T-helper 17 cell (primary cell): ENCODE measurements at regions not wholly inside any gene's neighbourhood (a gene's known extent, or its start where the extent isn't known, plus 50 kb on each side); places are given as distances from the start of the nearest gene placed in this dataset.

Experiments
- ATAC-seq: fragments of 150-1000 bp; cut with Tn5 transposase; 2 replicates; pipeline ENCODE4 v1.10.0; 2021; ENCODE audit warnings: mild to moderate bottlenecking, moderate library complexity
- DNase-seq, 3 donors: peaks; one replicate each; pipeline versions ENCODE4 v3.0.0 to v3.0.0-alpha.2; 2020 to 2021
- H3K9me3 ChIP-seq: one replicate; pipeline ENCODE4 v1.7.0; 2013; ENCODE audit warnings: low read length, mild to moderate bottlenecking; ENCODE audit not compliant: control insufficient read depth, poor library complexity, severe bottlenecking
- H3K27ac Mint-ChIP-seq: one replicate; pipeline ENCODE4 v1.8.0; 2022; ENCODE audit warnings: mild to moderate bottlenecking, moderate library complexity, mixed read lengths
- H3K27me3 Mint-ChIP-seq: one replicate; pipeline ENCODE4 v1.8.0; 2022; ENCODE audit warnings: mixed read lengths
- H3K36me3 Mint-ChIP-seq: one replicate; pipeline ENCODE4 v1.8.0; 2022; ENCODE audit warnings: low read depth, mixed read lengths
- H3K4me1 Mint-ChIP-seq: one replicate; pipeline ENCODE4 v1.8.0; 2022; ENCODE audit warnings: mild to moderate bottlenecking, mixed read lengths
- H3K4me3 Mint-ChIP-seq: one replicate; pipeline ENCODE4 v1.8.0; 2022; ENCODE audit warnings: mild to moderate bottlenecking, moderate library complexity, mixed read lengths

- Mint-ChIP-seq H3K27me3 (peaks cover 7% of the 10 kb centered on the region), H3K27ac (no peak overlapping the region), H3K36me3 (no peaks in the 10 kb centered on the region), H3K4me1 (no peaks in the 10 kb centered on the region), H3K4me3 (no peak overlapping the region)
- H3K9me3 ChIP-seq = no peaks in the 10 kb centered on the region
- DNase-seq (no peak), ATAC-seq (no peak)
Measured at GRCh38 chr22:27518531-27519340, 282.8 kb downstream of the MN1 start.

GRCh38 chr22:27523711-27524110 is 277.8 kb downstream of the MN1 start:
- ATAC-seq (no peak), DNase-seq (no peak)
- H3K27ac Mint-ChIP-seq = no peak overlapping the region
- no peaks in the 10 kb centered on the region for H3K36me3 Mint-ChIP-seq
- H3K4me3 Mint-ChIP-seq = no peak overlapping the region
- no peaks in the 10 kb centered on the region for H3K4me1 Mint-ChIP-seq
- H3K27me3 Mint-ChIP-seq = peaks cover 5% of the 10 kb centered on the region
- H3K9me3 ChIP-seq = no peaks in the 10 kb centered on the region

- no peaks in the 10 kb centered on the region for H3K9me3 ChIP-seq
- no peak overlapping the region for H3K27ac Mint-ChIP-seq
- H3K36me3 Mint-ChIP-seq = no peaks in the 10 kb centered on the region
- no peak for ATAC-seq
- H3K27me3 Mint-ChIP-seq = no peaks in the 10 kb centered on the region
- H3K4me3 Mint-ChIP-seq = no peak overlapping the region
- H3K4me1 Mint-ChIP-seq = no peaks in the 10 kb centered on the region
- DNase-seq = no peak
Measured at GRCh38 chr22:27525711-27526110, 275.8 kb downstream of the MN1 start.

GRCh38 chr22:27526901-27527300 is 274.7 kb downstream of the MN1 start:
- no peak overlapping the region for H3K4me3 Mint-ChIP-seq
- no peaks in the 10 kb centered on the region for H3K27me3 Mint-ChIP-seq
- H3K36me3 Mint-ChIP-seq = no peaks in the 10 kb centered on the region
- no peak for DNase-seq
- H3K9me3 ChIP-seq = no peaks in the 10 kb centered on the region
- H3K27ac Mint-ChIP-seq = no peak overlapping the region
- H3K4me1 Mint-ChIP-seq = no peaks in the 10 kb centered on the region
- no peak for ATAC-seq

- no peaks in the 10 kb centered on the region for H3K27me3 Mint-ChIP-seq
- H3K4me1 Mint-ChIP-seq = no peaks in the 10 kb centered on the region
- no peaks in the 10 kb centered on the region for H3K36me3 Mint-ChIP-seq
- H3K9me3 ChIP-seq = no peaks in the 10 kb centered on the region
- ATAC-seq (no peak), DNase-seq (no peak)
- H3K4me3 Mint-ChIP-seq = no peak overlapping the region
- no peak overlapping the region for H3K27ac Mint-ChIP-seq
Measured at GRCh38 chr22:27531782-27532530, 269.6 kb downstream of the MN1 start.

- no peak overlapping the region for H3K27ac Mint-ChIP-seq
- peaks cover 8% of the 10 kb centered on the region for H3K27me3 Mint-ChIP-seq
- H3K36me3 Mint-ChIP-seq = no peaks in the 10 kb centered on the region
- H3K9me3 ChIP-seq = no peaks in the 10 kb centered on the region
- ATAC-seq (no peak), DNase-seq (no peak)
- no peak overlapping the region for H3K4me3 Mint-ChIP-seq
- H3K4me1 Mint-ChIP-seq = no peaks in the 10 kb centered on the region
Measured at GRCh38 chr22:27533105-27533745, 268.3 kb downstream of the MN1 start.

GRCh38 chr22:27534720-27535125 is 266.8 kb downstream of the MN1 start:
- Mint-ChIP-seq H3K27ac (no peak overlapping the region), H3K4me3 (no peak overlapping the region), H3K27me3 (peaks cover 14% of the 10 kb centered on the region), H3K4me1 (no peaks in the 10 kb centered on the region), H3K36me3 (no peaks in the 10 kb centered on the region)
- DNase-seq = no peak
- no peaks in the 10 kb centered on the region for H3K9me3 ChIP-seq
- no peak for ATAC-seq

- H3K4me1 Mint-ChIP-seq = no peaks in the 10 kb centered on the region
- H3K36me3 Mint-ChIP-seq = no peaks in the 10 kb centered on the region
- peaks cover 15% of the 10 kb centered on the region for H3K27me3 Mint-ChIP-seq
Measured at GRCh38 chr22:27535452-27535851, 266.1 kb downstream of the MN1 start.

GRCh38 chr22:27537501-27537900 is 264.1 kb downstream of the MN1 start:
- no peaks in the 10 kb centered on the region for H3K9me3 ChIP-seq
- Mint-ChIP-seq H3K4me1 (no peaks in the 10 kb centered on the region), H3K4me3 (no peak overlapping the region), H3K27ac (no peak overlapping the region), H3K27me3 (peaks cover 15% of the 10 kb centered on the region), H3K36me3 (no peaks in the 10 kb centered on the region)
- ATAC-seq = no peak
- DNase-seq = no peak

More at GRCh38 chr22:27535452-27535851, 266.1 kb downstream of the MN1 start:
- DNase-seq (no peak), ATAC-seq (no peak)
- Mint-ChIP-seq H3K27ac (no peak overlapping the region), H3K4me3 (no peak overlapping the region)
- H3K9me3 ChIP-seq = no peaks in the 10 kb centered on the region

- Mint-ChIP-seq H3K4me1 (no peaks in the 10 kb centered on the region), H3K4me3 (no peak overlapping the region), H3K27ac (no peak overlapping the region), H3K27me3 (peaks cover 21% of the 10 kb centered on the region), H3K36me3 (no peaks in the 10 kb centered on the region)
- DNase-seq (no peak), ATAC-seq (no peak)
- no peaks in the 10 kb centered on the region for H3K9me3 ChIP-seq
Measured at GRCh38 chr22:27538666-27539065, 262.9 kb downstream of the MN1 start.

- DNase-seq (no peak), ATAC-seq (no peak)
- H3K9me3 ChIP-seq = no peaks in the 10 kb centered on the region
- no peak overlapping the region for H3K4me3 Mint-ChIP-seq
- no peaks in the 10 kb centered on the region for H3K4me1 Mint-ChIP-seq
- peaks cover 29% of the 10 kb centered on the region for H3K27me3 Mint-ChIP-seq
- H3K27ac Mint-ChIP-seq = no peak overlapping the region
- no peaks in the 10 kb centered on the region for H3K36me3 Mint-ChIP-seq
Measured at GRCh38 chr22:27540247-27540646, 261.3 kb downstream of the MN1 start.

- no peaks in the 10 kb centered on the region for H3K36me3 Mint-ChIP-seq
- no peak overlapping the region for H3K4me3 Mint-ChIP-seq
- H3K27me3 Mint-ChIP-seq = peaks cover 34% of the 10 kb centered on the region
- DNase-seq = no peak
- H3K27ac Mint-ChIP-seq = no peak overlapping the region
- no peaks in the 10 kb centered on the region for H3K9me3 ChIP-seq
- ATAC-seq = no peak
- no peaks in the 10 kb centered on the region for H3K4me1 Mint-ChIP-seq
Measured at GRCh38 chr22:27540656-27541396, 260.7 kb downstream of the MN1 start.

GRCh38 chr22:27541836-27542235 is 259.7 kb downstream of the MN1 start:
- DNase-seq = no peak
- Mint-ChIP-seq H3K4me1 (no peaks in the 10 kb centered on the region), H3K4me3 (no peak overlapping the region), H3K36me3 (no peaks in the 10 kb centered on the region), H3K27ac (no peak overlapping the region), H3K27me3 (peaks cover 38% of the 10 kb centered on the region)
- no peak for ATAC-seq
- no peaks in the 10 kb centered on the region for H3K9me3 ChIP-seq
